ENCODE measurements at regions not wholly inside any gene's neighbourhood (a gene's known extent, or its start where the extent isn't known, plus 50 kb on each side); places are given as distances from the start of the nearest gene placed in this dataset.

DNA sequence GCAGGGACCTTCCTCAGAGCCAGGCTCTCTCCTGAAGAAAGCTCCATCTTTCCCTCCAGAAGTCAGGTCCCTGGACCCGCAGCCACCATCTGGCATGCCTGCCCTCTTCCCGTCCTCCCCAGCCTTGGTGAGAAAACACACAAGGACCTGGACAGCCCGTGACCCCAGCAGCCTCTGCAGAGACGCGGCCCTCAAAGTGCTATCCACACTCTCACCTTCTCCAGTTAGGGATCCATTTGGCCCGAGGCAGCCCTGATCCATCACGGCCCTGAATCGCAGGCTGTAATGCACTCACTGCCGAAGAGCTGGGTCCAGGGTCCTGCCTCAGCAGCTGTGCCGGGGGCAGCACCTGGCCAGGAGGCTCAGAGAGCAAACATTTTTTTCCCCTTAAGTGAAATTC is 185.1 kb downstream of the OLFM1 start:
- Histone ChIP-seq H2AFZ (ENCODE audit: low read depth, low read length) (no peak overlapping the region), H3K9me1 (ENCODE audit: control insufficient read depth, insufficient read depth, low read length) (no peaks in the 10 kb centered on the region), H3K9me3 (replicated peaks; ENCODE audit: control insufficient read depth, insufficient read depth, low read depth, low read length) (no peaks in the 10 kb centered on the region), H3K79me2 (ENCODE audit: control insufficient read depth, insufficient read depth, low read length) (no peaks in the 10 kb centered on the region), H3K4me2 (ENCODE audit: insufficient read depth, low read length) (no peak overlapping the region), H3K36me3 (ENCODE audit: control insufficient read depth, insufficient read depth, low read length) (no peaks in the 10 kb centered on the region), H3K27ac (ENCODE audit: extremely low read depth, low read depth, low read length) (no peak overlapping the region), H3K9ac (ENCODE audit: insufficient read depth in 1 of 2, low read depth in 2 of 2, low read length in 2 of 2) (no peak overlapping the region), H4K20me1 (replicated peaks; ENCODE audit: control insufficient read depth, insufficient read depth, low read length) (no peaks in the 10 kb centered on the region), H3K4me3 (no peak overlapping the region), H3K27me3 (ENCODE audit: control insufficient read depth in 2 of 2, insufficient read depth in 2 of 2, low read length in 2 of 2) (peaks cover 4 to 60% of the 10 kb centered on the region in 2 experiments; a peak in 4 of 5 replicates), H3K4me1 (replicated peaks in 1 of 2; ENCODE audit: control insufficient read depth in 2 of 2, insufficient read depth in 2 of 2, low read length in 2 of 2) (no peaks in the 10 kb centered on the region)
- WGBS (ENCODE audit: insufficient coverage, low coverage, missing lambda C conversion rate), result under 1% methylated on average over 10 of the region's 10 CpGs
- ChIA-PET CTCF (ENCODE audit: low intra/inter-chr PET ratio) (no interaction called here), POLR2A (interaction anchor here (0.6 kb wide), 1 partner anchor 9 kb away, joined by 3 read pairs; no protein-coding TSS in a partner anchor)
- no TSS peak for BruUV-seq (replicated peaks)
- TF ChIP-seq ZNF174 (CRISPR knock-in tag; IDR thresholded peaks at IDR 0.05), result no peak
- TF ChIP-seq MYNN (IDR thresholded peaks at IDR 0.05), result no peak
- TF ChIP-seq MYNN (CRISPR knock-in tag; IDR thresholded peaks at IDR 0.05), result no peak
- no peak for TF ChIP-seq RAD51 (IDR thresholded peaks at IDR 0.05; ENCODE audit: borderline replicate concordance, low read depth)
- no peak for TF ChIP-seq ZKSCAN3 (CRISPR knock-in tag; IDR thresholded peaks at IDR 0.05)
- no peak for TF ChIP-seq DDX20 (tag; IDR thresholded peaks at IDR 0.05; ENCODE audit: low read depth)
- no peak for TF ChIP-seq CTCFL (IDR thresholded peaks at IDR 0.05; ENCODE audit: borderline replicate concordance, insufficient read depth, low read depth, low read length, poor library complexity, severe bottlenecking)
- no peak for TF ChIP-seq SMAD4 (CRISPR knock-in tag; conservative IDR thresholded peaks at IDR 0.05)
- no peak for TF ChIP-seq ZNF717 (CRISPR knock-in tag; IDR thresholded peaks at IDR 0.05)
- TF ChIP-seq RFX7 (CRISPR knock-in tag; IDR thresholded peaks at IDR 0.05), result no peak
- TF ChIP-seq ZNF280B (CRISPR knock-in tag; IDR thresholded peaks at IDR 0.05), result no peak
- TF ChIP-seq TSC22D4 (tag; IDR thresholded peaks at IDR 0.05), result no peak
- in situ Hi-C loops (cut with MboI) (no loop called here), intact Hi-C loops (cut with micrococcal nuclease) (no loop called here)
- ATAC-seq, result no peak
- no peak for FAIRE-seq
- DNase-seq (ENCODE audit: extremely low read depth in 1 of 4, low spot score in 3 of 4), result no peak

Measured in K562 (cell line).